Psoas muscle (tissue), 7 donors: ENCODE measurements at regions not wholly inside any gene's neighbourhood (a gene's known extent, or its start where the extent isn't known, plus 50 kb on each side); places are given as distances from the start of the nearest gene placed in this dataset.

Experiments
- ATAC-seq, 4 donors: fragments of 200-7000 bp; cut with Tn5 transposase; one replicate each; pipeline ENCODE4 v1.9.1; 2020; ENCODE audit warnings: moderate library complexity in 3 of 4, mild to moderate bottlenecking in 2 of 4
- DNase-seq, 2 donors: peaks; one replicate each; pipeline ENCODE4 v3.0.0-alpha.2; 2020
- H3K27ac ChIP-seq: fragments of 200-600 bp; one replicate; pipeline ENCODE4 v1.8.0; 2022
- H3K27me3 ChIP-seq, 3 donors: fragments of 200-600 bp in 1 of 3; one replicate each; pipeline versions ENCODE4 v1.6.1 to v1.8.0; 2013 to 2022; ENCODE audit warnings: low read length in 2 of 3, mild to moderate bottlenecking in 2 of 3, moderate library complexity in 1 of 3; ENCODE audit not compliant: insufficient read depth in 3 of 3
- H3K36me3 ChIP-seq, 2 donors: fragments of 200-600 bp in 1 of 2; one replicate each; pipeline versions ENCODE4 v1.6.1 to v1.8.0; 2013 to 2022; ENCODE audit warnings: low read depth in 1 of 2, mild to moderate bottlenecking in 1 of 2, moderate library complexity in 1 of 2; ENCODE audit not compliant: insufficient read depth in 1 of 2
- H3K4me1 ChIP-seq: fragments of 200-600 bp; one replicate; pipeline ENCODE4 v1.8.0; 2022
- H3K4me3 ChIP-seq: fragments of 200-600 bp; one replicate; pipeline ENCODE4 v1.8.0; 2022; ENCODE audit warnings: mild to moderate bottlenecking
- H3K9me3 ChIP-seq: fragments of 200-600 bp; one replicate; pipeline ENCODE4 v1.8.0; 2022
- CTCF ChIP-seq: fragments of 200-600 bp; IDR thresholded peaks from one replicate; pipeline ENCODE4 v1.8.0; 2022; ENCODE audit warnings: antibody characterized with exemption
- WGBS, 3 donors: extraction: QIAGEN DNeasy Blood & Tissue Kit; methylation state at CpG; one replicate each; pipeline versions ENCODE4 v1.1.6 to v1.1.7; 2013; 5-methylcytosine and 5-hydroxymethylcytosine counted together
- intact Hi-C, 2 donors: fragments of 100-400 bp; cut with DNase I; formaldehyde crosslinking; loops; one replicate each; pipeline versions ENCODE4 v1.11.0 to v1.14.2; 2022
- donor health status: healthy with polysubstance abuse.
- donor health status: DM: no; HTN: no; CAD: no; lungs with moderate emphysema.
- donor health status: Bipolar disorder and iron deficiency.
- donor health status: healthy.
- donor health status: DM: yes; HTN: yes; CAD: no.
- donor health status: DM: no; HTN: no; CAD: no.
- donor health status: DM: yes; HTN: yes; CAD: no.

DNA sequence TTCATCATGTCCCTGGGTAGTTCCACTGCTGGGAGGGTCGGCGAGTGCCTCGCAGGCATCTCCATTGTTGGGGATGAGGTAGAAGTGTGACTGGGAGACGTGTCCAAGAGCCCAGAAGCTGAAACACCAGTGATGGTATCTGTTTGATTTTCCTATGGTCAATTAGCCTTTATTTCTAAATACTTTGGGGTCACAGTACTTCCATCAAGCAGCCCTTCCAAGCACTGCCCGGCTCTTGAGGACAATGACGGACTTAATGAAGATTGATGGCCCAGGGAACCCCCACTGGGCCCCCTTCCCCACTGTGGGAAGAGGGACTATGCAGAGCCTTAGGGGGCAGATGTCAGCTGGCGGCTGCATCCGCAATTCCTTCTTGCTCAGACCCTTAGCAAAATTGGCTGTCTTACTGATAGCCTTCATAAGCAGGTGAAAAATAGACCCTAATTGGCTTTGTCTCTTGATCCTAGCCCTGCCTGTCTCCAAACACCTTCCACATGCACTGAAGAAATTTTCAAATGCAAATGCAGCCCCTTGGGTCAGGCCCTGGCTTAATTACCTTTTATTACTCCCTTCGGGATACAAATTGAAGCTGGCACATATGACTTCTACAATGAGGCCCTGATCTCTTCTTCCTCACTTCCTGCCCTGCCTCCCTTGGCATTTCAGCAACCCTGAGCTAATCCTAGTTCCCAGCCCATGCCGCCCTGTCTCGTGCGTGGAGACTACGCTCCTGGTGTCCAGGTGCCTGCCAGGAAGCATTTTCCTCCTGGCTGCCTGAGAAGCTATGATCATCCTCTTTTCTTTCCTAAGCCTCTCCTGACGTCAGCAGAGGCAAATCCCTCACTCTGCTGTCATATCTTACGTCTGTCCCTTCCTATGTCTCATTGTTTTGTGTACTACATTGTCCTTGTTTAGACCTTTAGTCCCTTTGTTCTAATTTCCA is 124.5 kb upstream of the GDF10 start:
- Histone ChIP-seq H3K27ac (no peak overlapping the region), H3K27me3 (no peaks in the 10 kb centered on the region), H3K4me1 (no peaks in the 10 kb centered on the region), H3K36me3 (no peaks in the 10 kb centered on the region), H3K9me3 (no peaks in the 10 kb centered on the region), H3K4me3 (no peak overlapping the region)
- no peak for TF ChIP-seq CTCF
- intact Hi-C loops: no loop called here
- no peak for DNase-seq
- no peak for ATAC-seq
- 63 to 70% (median 69%) methylated on average over 15 of the region's 15 CpGs for WGBS, 3 donors

DNA sequence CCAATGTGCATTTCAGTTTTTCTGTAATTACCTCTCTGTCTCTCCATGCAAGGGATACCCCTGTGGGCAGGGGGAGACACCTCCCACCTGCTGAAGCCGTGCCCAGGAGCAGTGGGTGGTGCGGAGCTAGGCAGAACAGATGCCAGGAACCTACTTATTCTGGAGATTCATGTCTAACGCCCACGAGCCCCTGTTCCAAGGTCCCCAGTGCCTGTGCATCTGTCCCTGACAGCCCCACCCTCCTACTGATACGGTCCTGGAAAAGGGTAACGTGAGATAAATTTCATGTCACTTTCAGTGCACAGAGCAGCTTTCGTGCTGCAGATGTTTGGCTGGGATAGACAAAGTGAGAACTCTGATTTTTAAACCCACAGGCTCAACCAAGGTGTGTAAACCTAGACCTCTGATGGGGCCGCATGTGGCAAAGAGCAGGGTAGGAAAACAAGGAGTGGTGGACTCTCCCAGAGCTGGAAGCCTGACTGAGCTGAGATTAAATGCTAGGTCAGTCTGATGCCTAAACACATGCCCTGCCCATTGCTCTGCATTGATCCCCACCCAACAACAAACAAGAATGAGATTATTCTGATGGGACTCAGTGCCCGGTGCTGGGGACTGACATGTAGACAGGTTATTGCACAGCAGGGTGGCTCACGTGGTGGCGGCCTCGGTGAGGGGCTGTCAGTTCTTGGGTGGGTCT is 123.6 kb upstream of the GDF10 start:
- TF ChIP-seq CTCF: no peak
- H3K4me1 ChIP-seq: no peaks in the 10 kb centered on the region
- intact Hi-C loops: no loop called here
- 65 to 71% (median 71%) methylated on average over 12 of the region's 12 CpGs for WGBS, 3 donors
- no peaks in the 10 kb centered on the region for H3K27me3 ChIP-seq
- no peaks in the 10 kb centered on the region for H3K36me3 ChIP-seq
- H3K27ac ChIP-seq: no peak overlapping the region
- H3K4me3 ChIP-seq: no peak overlapping the region
- no peak for DNase-seq
- no peaks in the 10 kb centered on the region for H3K9me3 ChIP-seq
- ATAC-seq: no peak

DNA sequence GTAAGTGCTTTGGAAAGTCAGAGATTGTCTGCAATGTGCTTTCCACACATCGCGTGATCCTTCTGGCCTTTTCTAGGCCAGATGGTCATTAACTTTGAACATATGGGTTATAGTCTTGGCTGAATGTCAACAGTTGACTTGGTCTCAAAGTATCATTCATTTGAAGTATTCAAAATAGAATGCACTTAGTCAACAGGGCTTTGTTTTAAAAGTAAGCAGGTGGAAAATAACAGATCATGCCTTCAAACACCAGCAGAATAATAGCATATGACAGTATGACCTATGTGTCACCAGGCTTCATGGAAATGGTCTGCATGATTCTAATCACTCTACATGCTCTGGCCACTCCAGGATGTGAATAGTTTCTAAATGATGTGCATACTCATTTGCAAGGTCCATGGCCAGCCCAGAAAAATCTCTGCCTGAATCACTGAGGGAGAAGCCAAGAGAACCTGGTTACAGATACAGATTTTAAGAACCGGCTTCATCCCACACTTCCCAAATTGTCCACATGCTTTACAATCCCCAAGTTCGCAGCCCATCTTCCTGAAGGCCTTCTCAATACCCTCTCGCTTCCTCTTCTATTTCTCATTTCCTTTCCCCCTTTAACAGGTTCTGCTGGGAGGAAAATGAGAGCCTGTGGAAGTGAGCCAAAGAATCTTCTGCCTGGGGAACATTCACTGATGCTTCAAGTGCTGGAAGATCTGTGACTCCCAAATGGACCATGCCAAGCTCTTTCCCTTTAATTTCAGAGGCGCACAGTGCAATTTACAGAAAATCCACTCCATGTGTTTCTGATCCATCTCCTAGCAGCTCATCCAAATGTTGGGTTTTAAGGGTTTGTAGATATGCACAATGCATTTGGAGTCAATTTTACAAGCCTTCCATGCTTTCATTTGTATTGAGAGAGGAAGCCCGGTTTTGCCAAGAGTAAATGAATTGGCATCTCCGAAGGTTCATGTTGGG is 122.8 kb upstream of the GDF10 start:
- Histone ChIP-seq H3K9me3 (no peaks in the 10 kb centered on the region), H3K36me3 (no peaks in the 10 kb centered on the region), H3K4me1 (no peaks in the 10 kb centered on the region), H3K27ac (no peak overlapping the region), H3K4me3 (no peak overlapping the region), H3K27me3 (no peaks in the 10 kb centered on the region)
- TF ChIP-seq CTCF: no peak
- no peak for DNase-seq
- 62 to 77% (median 71%) methylated on average over 8 of the region's 8 CpGs for WGBS, 3 donors
- intact Hi-C loops: no loop called here
- no peak for ATAC-seq

DNA sequence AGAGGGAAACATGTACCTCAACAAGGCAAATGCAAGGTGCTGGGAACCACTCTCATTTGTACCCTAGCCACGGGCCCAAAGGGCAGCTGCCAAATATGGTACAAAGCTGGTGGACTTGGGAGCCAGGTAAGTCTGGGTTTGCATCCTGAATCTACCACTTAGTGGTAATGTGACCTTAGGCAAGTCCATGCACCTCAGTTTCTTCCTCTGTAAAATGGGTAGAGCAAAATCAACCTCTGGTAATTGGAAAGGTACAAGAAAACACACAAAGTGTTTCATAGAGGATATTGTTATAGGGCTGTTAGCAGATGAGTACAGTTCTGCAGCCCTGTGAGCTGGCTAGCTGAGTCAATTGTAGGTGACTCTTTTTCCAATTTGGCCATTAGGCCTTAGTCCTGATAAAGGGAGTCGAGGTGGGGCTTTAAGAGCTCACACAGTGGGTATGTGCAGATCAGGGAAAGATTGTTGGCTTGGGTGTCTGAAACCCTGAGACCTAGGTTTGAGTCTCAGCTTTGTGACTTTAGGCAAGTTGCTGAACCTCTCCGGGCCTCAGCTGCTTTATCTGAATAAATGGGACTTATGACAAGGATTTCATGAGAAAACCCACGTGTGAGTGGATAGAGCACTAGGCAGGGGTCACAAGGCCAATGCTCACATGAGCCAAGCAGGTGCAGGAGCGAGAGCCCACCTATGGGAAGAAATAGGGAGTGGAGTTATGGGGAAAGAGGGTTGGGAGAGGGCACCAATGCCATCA is 121.3 kb upstream of the GDF10 start:
- Histone ChIP-seq H3K36me3 (no peaks in the 10 kb centered on the region), H3K27ac (no peak overlapping the region), H3K4me1 (no peaks in the 10 kb centered on the region), H3K4me3 (no peak overlapping the region), H3K27me3 (no peaks in the 10 kb centered on the region), H3K9me3 (no peaks in the 10 kb centered on the region)
- 85 to 87% (median 86%) methylated on average over 5 of the region's 5 CpGs for WGBS, 3 donors
- DNase-seq (no peak), ATAC-seq (no peak)
- intact Hi-C loops: no loop called here
- TF ChIP-seq CTCF: no peak
